ENCODE measurements at regions not wholly inside any gene's neighbourhood (a gene's known extent, or its start where the extent isn't known, plus 50 kb on each side); places are given as distances from the start of the nearest gene placed in this dataset.

- Histone ChIP-seq H3K18ac (ENCODE audit: low read length) (peak overlapping the region; percentile 30), H2BK15ac (ENCODE audit: low read length) (no peak overlapping the region), H3K4ac (ENCODE audit: low read length) (no peak overlapping the region), H3K4me3 (ENCODE audit: low read length in 2 of 2) (peak overlapping the region in 1 of 2 donors; percentile 69), H3K79me1 (ENCODE audit: low read depth, low read length) (peaks cover 2% of the 10 kb centered on the region), H4K91ac (ENCODE audit: low read depth, low read length, poor library complexity) (no peak overlapping the region), H3K27me3 (ENCODE audit: control insufficient read depth in 3 of 3, insufficient read depth in 3 of 3, low read depth in 1 of 3, low read length in 3 of 3) (peaks cover 0 to 2% (median 0%) of the 10 kb centered on the region in 3 experiments), H3K4me1 (ENCODE audit: control insufficient read depth in 2 of 2, insufficient read depth in 1 of 2, low read depth in 1 of 2, low read length in 2 of 2) (peaks cover 0 to 16% of the 10 kb centered on the region in 2 donors), H3K9me3 (replicated peaks in 1 of 2; ENCODE audit: control insufficient read depth in 2 of 2, insufficient read depth in 1 of 2, low read depth in 1 of 2, low read length in 2 of 2) (peaks cover 0 to 10% of the 10 kb centered on the region in 2 donors), H3K27ac (replicated peaks; ENCODE audit: low read length) (no peak overlapping the region), H2BK12ac (ENCODE audit: low read length) (no peak overlapping the region), H3K4me2 (ENCODE audit: insufficient read depth, low read length, poor library complexity, severe bottlenecking) (no peak overlapping the region), H2AFZ (ENCODE audit: low read length) (no peak overlapping the region), H4K8ac (ENCODE audit: low read depth, low read length) (no peak overlapping the region), H3K14ac (ENCODE audit: low read length) (no peak overlapping the region), H3K36me3 (replicated peaks in 1 of 2; ENCODE audit: control insufficient read depth in 2 of 2, insufficient read depth in 2 of 2, low read length in 2 of 2) (peaks cover 0 to 1% of the 10 kb centered on the region in 2 donors), H2BK120ac (ENCODE audit: low read depth, low read length) (no peak overlapping the region), H2AK5ac (ENCODE audit: low read depth, low read length) (no peak overlapping the region), H2BK5ac (ENCODE audit: low read length) (no peak overlapping the region), H3K9ac (ENCODE audit: low read depth, low read length, poor library complexity) (no peak overlapping the region), H3K23ac (ENCODE audit: low read depth, low read length, poor library complexity) (no peak overlapping the region)
- no peak for DNase-seq (ENCODE audit: low spot score)
- WGBS, 2 donors (ENCODE audit: extremely low coverage in 2 of 2, insufficient read length in 2 of 2, insufficient replicate concordance in 1 of 2): no CpG with 5 or more reads among the region's 70 CpGs
Observed at GRCh38 chr18:78637442-78638402, 341.9 kb upstream of the SALL3 start.

DNA sequence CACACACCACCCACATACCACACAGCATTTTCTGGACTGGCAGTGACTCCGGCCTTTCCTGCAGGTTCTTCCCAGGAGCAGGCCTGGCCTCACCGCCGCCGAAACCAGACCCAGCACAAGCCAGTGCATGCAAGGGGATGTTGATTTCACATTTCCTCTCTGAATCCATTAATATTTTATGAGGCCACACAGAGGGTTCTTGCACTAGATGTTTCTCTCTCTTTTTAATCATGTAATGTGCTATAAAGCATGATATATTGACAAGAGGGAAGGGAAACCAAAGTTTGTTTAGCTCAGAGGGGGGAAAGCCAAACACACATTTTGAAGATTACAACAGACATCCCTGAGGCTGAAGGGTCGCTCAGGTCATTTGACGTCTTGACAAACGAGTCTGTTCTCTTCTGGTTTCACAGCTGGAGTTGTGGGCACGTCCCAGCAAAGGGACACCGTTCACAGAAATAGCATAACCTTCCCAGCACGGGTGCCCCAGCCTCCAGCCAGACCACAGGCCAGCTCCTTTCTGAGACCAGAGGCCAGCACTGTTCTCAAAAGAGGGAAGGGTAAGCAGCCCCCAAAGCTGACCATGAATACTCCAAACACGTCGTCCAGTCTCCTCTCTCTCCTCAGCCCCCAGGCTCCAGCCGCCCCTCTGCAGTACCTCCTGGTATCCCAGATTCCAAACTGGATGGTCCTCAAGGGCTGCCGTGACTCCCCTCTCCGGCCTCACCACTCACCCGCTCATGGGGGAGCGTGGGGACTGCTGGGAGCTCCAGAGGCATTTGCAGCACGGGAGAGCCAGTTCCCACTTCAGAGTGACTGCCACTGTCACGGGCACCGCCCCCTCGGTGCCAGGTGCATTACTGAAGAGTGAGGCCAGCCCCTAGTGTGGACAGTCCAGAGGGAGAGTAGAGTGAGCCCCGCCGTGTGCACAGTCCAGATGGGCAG lies 340.3 kb upstream of the SALL3 start:
- Histone ChIP-seq H2BK15ac (ENCODE audit: low read length) (no peak overlapping the region), H3K4ac (ENCODE audit: low read length) (no peak overlapping the region), H3K9ac (ENCODE audit: low read depth, low read length, poor library complexity) (peak overlapping the region; percentile 46), H3K79me1 (ENCODE audit: low read depth, low read length) (peaks cover 2% of the 10 kb centered on the region), H3K18ac (ENCODE audit: low read length) (peak overlapping the region; percentile 84), H3K27ac (replicated peaks; ENCODE audit: low read length) (no peak overlapping the region), H3K14ac (ENCODE audit: low read length) (no peak overlapping the region), H2BK12ac (ENCODE audit: low read length) (peak overlapping the region; percentile 26), H2AK5ac (ENCODE audit: low read depth, low read length) (peak overlapping the region; percentile 57), H3K9me3 (replicated peaks in 1 of 2; ENCODE audit: control insufficient read depth in 2 of 2, insufficient read depth in 1 of 2, low read depth in 1 of 2, low read length in 2 of 2) (peaks cover 0 to 10% of the 10 kb centered on the region in 2 donors), H2BK120ac (ENCODE audit: low read depth, low read length) (no peak overlapping the region), H3K27me3 (ENCODE audit: control insufficient read depth in 3 of 3, insufficient read depth in 3 of 3, low read depth in 1 of 3, low read length in 3 of 3) (peaks cover 0 to 2% (median 0%) of the 10 kb centered on the region in 3 experiments), H3K36me3 (replicated peaks in 1 of 2; ENCODE audit: control insufficient read depth in 2 of 2, insufficient read depth in 2 of 2, low read length in 2 of 2) (peaks cover 0 to 1% of the 10 kb centered on the region in 2 donors), H2AFZ (ENCODE audit: low read length) (peak overlapping the region; percentile 11), H3K4me2 (ENCODE audit: insufficient read depth, low read length, poor library complexity, severe bottlenecking) (no peak overlapping the region), H3K4me3 (ENCODE audit: low read length in 2 of 2) (peak overlapping the region in 1 of 2 donors; percentile 69), H4K8ac (ENCODE audit: low read depth, low read length) (no peak overlapping the region), H3K23ac (ENCODE audit: low read depth, low read length, poor library complexity) (no peak overlapping the region), H3K4me1 (ENCODE audit: control insufficient read depth in 2 of 2, insufficient read depth in 1 of 2, low read depth in 1 of 2, low read length in 2 of 2) (peaks cover 0 to 16% of the 10 kb centered on the region in 2 donors), H2BK5ac (ENCODE audit: low read length) (no peak overlapping the region), H4K91ac (ENCODE audit: low read depth, low read length, poor library complexity) (no peak overlapping the region)
- WGBS, 2 donors (ENCODE audit: extremely low coverage in 2 of 2, insufficient read length in 2 of 2, insufficient replicate concordance in 1 of 2): no CpG with 5 or more reads among the region's 23 CpGs
- no peak for DNase-seq (ENCODE audit: low spot score)

DNA sequence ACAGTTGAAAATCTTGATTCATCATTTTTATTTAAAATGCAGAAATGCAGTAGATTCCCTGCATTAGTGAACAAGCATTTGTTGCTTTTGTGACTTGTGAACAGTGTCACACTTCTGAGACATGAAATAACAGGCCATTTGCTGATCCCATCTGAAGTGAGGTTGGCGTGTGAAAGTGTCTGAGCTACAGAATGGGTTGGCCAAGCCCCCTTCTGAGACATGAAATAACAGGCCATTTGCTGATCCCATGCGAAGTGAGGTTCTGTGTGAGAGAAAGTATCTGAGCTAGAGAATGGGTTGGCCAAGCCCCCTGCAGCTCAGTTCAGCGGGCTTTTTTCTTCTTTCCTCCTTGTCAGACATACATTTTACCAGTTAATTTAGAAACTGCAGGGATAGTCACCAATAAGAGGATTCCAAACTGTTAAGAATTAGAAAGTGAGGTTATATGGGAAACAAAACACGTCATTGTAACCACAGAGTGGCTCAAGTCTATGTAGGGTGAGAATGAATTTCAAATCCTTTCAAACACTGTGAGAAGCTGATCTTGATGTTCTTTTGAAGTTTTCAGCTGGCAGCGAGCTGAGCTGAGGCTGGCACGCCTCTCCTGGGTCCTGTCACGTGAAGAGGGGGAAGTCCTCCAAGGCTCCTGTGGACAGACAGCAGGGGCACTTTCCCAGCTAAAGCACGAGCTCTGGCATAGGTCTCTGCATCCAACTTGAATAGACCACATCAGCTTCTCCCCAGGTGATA lies 339.2 kb upstream of the SALL3 start:
- WGBS, 2 donors (ENCODE audit: extremely low coverage in 2 of 2, insufficient read length in 2 of 2, insufficient replicate concordance in 1 of 2): no CpG with 5 or more reads among the region's 8 CpGs
- no peak overlapping the region for H3K14ac ChIP-seq (ENCODE audit: low read length)
- peaks cover 0 to 2% (median 0%) of the 10 kb centered on the region in 3 experiments for H3K27me3 ChIP-seq (ENCODE audit: control insufficient read depth in 3 of 3, insufficient read depth in 3 of 3, low read depth in 1 of 3, low read length in 3 of 3)
- H3K36me3 ChIP-seq (replicated peaks in 1 of 2; ENCODE audit: control insufficient read depth in 2 of 2, insufficient read depth in 2 of 2, low read length in 2 of 2): peaks cover 0 to 1% of the 10 kb centered on the region in 2 donors
- H3K9me3 ChIP-seq (replicated peaks in 1 of 2; ENCODE audit: control insufficient read depth in 2 of 2, insufficient read depth in 1 of 2, low read depth in 1 of 2, low read length in 2 of 2): peaks cover 0 to 10% of the 10 kb centered on the region in 2 donors
- no peak overlapping the region for H2BK120ac ChIP-seq (ENCODE audit: low read depth, low read length)
- no peak overlapping the region for H2AK5ac ChIP-seq (ENCODE audit: low read depth, low read length)
- H2BK12ac ChIP-seq (ENCODE audit: low read length): no peak overlapping the region
- no peak overlapping the region for H4K91ac ChIP-seq (ENCODE audit: low read depth, low read length, poor library complexity)
- H3K79me1 ChIP-seq (ENCODE audit: low read depth, low read length): peaks cover 2% of the 10 kb centered on the region
- no peak for DNase-seq (ENCODE audit: low spot score)
- H3K4me1 ChIP-seq (ENCODE audit: control insufficient read depth in 2 of 2, insufficient read depth in 1 of 2, low read depth in 1 of 2, low read length in 2 of 2): peaks cover 0 to 16% of the 10 kb centered on the region in 2 donors
- H3K18ac ChIP-seq (ENCODE audit: low read length): no peak overlapping the region
- H2AFZ ChIP-seq (ENCODE audit: low read length): no peak overlapping the region
- H2BK5ac ChIP-seq (ENCODE audit: low read length): no peak overlapping the region
- H2BK15ac ChIP-seq (ENCODE audit: low read length): no peak overlapping the region
- no peak overlapping the region for H3K4ac ChIP-seq (ENCODE audit: low read length)
- no peak overlapping the region for H3K4me2 ChIP-seq (ENCODE audit: insufficient read depth, low read length, poor library complexity, severe bottlenecking)
- no peak overlapping the region for H3K23ac ChIP-seq (ENCODE audit: low read depth, low read length, poor library complexity)
- no peak overlapping the region for H3K4me3 ChIP-seq (ENCODE audit: low read length in 2 of 2)
- H4K8ac ChIP-seq (ENCODE audit: low read depth, low read length): no peak overlapping the region
- no peak overlapping the region for H3K9ac ChIP-seq (ENCODE audit: low read depth, low read length, poor library complexity)
- H3K27ac ChIP-seq (replicated peaks; ENCODE audit: low read length): no peak overlapping the region

Measured in neuronal stem cell (in vitro differentiated cells).